ENCODE measurements at regions not wholly inside any gene's neighbourhood (a gene's known extent, or its start where the extent isn't known, plus 50 kb on each side); places are given as distances from the start of the nearest gene placed in this dataset.

GRCh38 chr5:71139310-71139709 lies 71.8 kb upstream of the GTF2H2 start:
- peak; percentile 0 for DNase-seq
